Pancreas (tissue), 10 donors: ENCODE measurements at regions not wholly inside any gene's neighbourhood (a gene's known extent, or its start where the extent isn't known, plus 50 kb on each side); places are given as distances from the start of the nearest gene placed in this dataset.
A peak's percentile ranks its signal among the peaks of the same experiment; 100 is the strongest.

ENCODE experiments used
- ATAC-seq, 4 donors: fragments of 200-7000 bp; cut with Tn5 transposase; one replicate each; pipeline versions ENCODE4 v1.8.0 to v1.9.1; 2020; ENCODE audit warnings: mild to moderate bottlenecking in 4 of 4, moderate library complexity in 4 of 4
- DNase-seq, 6 donors: peaks; one replicate each; pipeline ENCODE4 v3.0.0-alpha.2; 2020
- FAIRE-seq: peaks from 2 replicates; lab custom pipeline; 2012; peaks lifted over from hg19 to GRCh38; lab: Jason Lieb, UNC
- H3K27ac ChIP-seq, 4 donors: fragments of 200-600 bp; sonication (generic); 1 replicate in 3 of 4; 2 replicates in 1 of 4; pipeline versions ENCODE4 v1.5.0 to v1.8.0; 2020
- H3K27me3 ChIP-seq, 4 donors: fragments of 200-600 bp; one replicate each; pipeline ENCODE4 v1.8.0; 2021
- H3K36me3 ChIP-seq, 3 donors: fragments of 200-600 bp; sonication (generic) in 1 of 3; one replicate each; pipeline versions ENCODE4 v1.5.0 to v1.8.0; 2020 to 2021
- H3K4me1 ChIP-seq, 3 donors: fragments of 200-600 bp; one replicate each; pipeline ENCODE4 v1.8.0; 2021
- H3K4me3 ChIP-seq, 4 donors: fragments of 200-600 bp; sonication (generic) in 2 of 4; one replicate each; pipeline versions ENCODE4 v1.5.0 to v1.8.0; 2020 to 2021
- H3K9me3 ChIP-seq, 4 donors: fragments of 200-600 bp; one replicate each; pipeline ENCODE4 v1.8.0; 2021
- WGBS, 2 donors: extraction: QIAGEN DNeasy Blood & Tissue Kit; methylation state at CpG; one replicate each; pipeline ENCODE4 v1.1.7; 2013; 5-methylcytosine and 5-hydroxymethylcytosine counted together
- intact Hi-C, 3 donors: fragments of 100-400 bp; cut with DNase I; formaldehyde crosslinking; loops; one replicate each; pipeline versions ENCODE4 v1.11.1 to v1.14.2; 2022
- TF ChIP-seq, protein P1 (sequence below), 4 donors: fragments of 200-600 bp; sonication (generic) in 3 of 4; IDR thresholded peaks; one replicate each; pipeline versions ENCODE4 v1.5.0 to v1.8.0; 2021; ENCODE audit warnings: antibody characterized with exemption in 4 of 4
- donor health status: healthy with polysubstance abuse.
- donor health status: DM: no; HTN: no; CAD: no; lungs with moderate emphysema.
- donor health status: DM: no; HTN: no; CAD: no.
- donor health status: control.
- donor health status: control.
- donor health status: Bipolar disorder and iron deficiency.
- donor health status: DM: yes; HTN: yes; CAD: no.
- donor health status: DM: no; HTN: no; CAD: no.
- donor health status: DM: no; HTN: no; CAD: no.
- donor health status: DM: yes; HTN: yes; CAD: no.

DNA sequence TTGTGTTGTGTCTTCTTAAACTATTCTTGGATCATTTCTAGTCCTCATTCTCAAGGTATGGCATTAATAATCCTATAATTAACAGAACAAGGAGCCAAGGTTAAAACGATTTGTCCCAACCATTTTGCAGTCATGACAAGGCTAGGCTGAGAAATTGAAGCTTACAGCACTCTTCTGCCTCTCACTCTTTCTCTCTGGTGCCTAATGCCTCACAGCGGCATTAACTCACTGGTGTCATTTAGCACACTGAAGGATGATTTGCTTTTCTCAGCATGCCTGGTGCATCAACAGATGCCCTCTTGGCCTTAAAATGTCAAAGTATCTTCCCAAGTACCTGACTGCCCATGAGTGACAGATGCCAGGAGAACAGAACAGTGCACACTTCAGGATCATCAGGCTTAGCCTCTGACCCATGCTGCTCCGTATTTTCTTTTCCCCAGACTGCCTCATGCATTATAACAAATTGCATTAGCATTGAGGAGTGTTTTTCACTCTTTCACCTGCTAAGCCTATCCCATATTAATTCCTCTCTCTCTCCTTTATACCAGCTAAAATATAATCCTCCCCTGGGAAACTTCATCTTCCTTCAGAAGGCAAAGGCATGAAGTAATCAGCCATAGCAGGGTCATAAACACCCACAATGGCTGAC, 61.1 kb upstream of the SV2C start:
- FAIRE-seq (no peak), DNase-seq (no peak), ATAC-seq (no peak)
- no peaks in the 10 kb centered on the region for H3K27me3 ChIP-seq
- intact Hi-C loops, result no loop called here
- no peaks in the 10 kb centered on the region for H3K4me1 ChIP-seq
- H3K27ac ChIP-seq, result no peak overlapping the region
- H3K36me3 ChIP-seq, result no peaks in the 10 kb centered on the region
- H3K4me3 ChIP-seq, result no peak overlapping the region
- 55 to 58% methylated on average over 3 of the region's 3 CpGs for WGBS, 2 donors
- TF ChIP-seq, protein P1, sequence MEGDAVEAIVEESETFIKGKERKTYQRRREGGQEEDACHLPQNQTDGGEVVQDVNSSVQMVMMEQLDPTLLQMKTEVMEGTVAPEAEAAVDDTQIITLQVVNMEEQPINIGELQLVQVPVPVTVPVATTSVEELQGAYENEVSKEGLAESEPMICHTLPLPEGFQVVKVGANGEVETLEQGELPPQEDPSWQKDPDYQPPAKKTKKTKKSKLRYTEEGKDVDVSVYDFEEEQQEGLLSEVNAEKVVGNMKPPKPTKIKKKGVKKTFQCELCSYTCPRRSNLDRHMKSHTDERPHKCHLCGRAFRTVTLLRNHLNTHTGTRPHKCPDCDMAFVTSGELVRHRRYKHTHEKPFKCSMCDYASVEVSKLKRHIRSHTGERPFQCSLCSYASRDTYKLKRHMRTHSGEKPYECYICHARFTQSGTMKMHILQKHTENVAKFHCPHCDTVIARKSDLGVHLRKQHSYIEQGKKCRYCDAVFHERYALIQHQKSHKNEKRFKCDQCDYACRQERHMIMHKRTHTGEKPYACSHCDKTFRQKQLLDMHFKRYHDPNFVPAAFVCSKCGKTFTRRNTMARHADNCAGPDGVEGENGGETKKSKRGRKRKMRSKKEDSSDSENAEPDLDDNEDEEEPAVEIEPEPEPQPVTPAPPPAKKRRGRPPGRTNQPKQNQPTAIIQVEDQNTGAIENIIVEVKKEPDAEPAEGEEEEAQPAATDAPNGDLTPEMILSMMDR (IDR thresholded peaks at IDR 0.05), result no peak
- no peaks in the 10 kb centered on the region for H3K9me3 ChIP-seq

DNA sequence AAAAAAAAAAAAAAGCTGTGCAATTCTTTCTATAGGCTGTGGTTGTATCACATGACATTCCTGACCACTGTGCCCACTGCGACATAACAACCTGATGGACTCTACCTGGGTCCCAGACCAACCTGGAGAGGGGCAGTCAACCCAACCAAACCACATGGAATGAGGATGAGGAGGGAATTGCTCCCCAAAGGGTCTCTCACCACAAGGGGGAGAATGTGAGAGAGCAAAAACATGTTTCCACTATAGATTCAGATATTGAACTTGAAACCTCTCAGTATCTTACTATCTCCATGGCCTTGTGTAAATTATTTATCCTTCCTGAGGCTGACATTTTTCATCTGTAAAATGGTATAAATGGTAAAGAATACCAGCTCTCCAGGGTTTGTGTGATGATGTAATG, 66.9 kb upstream of the SV2C start:
- FAIRE-seq (no peak), ATAC-seq (no peak), DNase-seq (no peak)
- no peaks in the 10 kb centered on the region for H3K27me3 ChIP-seq
- intact Hi-C loops, result no loop called here
- H3K9me3 ChIP-seq, result no peaks in the 10 kb centered on the region
- TF ChIP-seq, protein P1 (IDR thresholded peaks at IDR 0.05), result no peak
- WGBS, 2 donors, result 81 to 89% methylated on average over 1 of the region's 1 CpG
- no peaks in the 10 kb centered on the region for H3K36me3 ChIP-seq
- no peak overlapping the region for H3K27ac ChIP-seq
- no peaks in the 10 kb centered on the region for H3K4me1 ChIP-seq
- H3K4me3 ChIP-seq, result no peak overlapping the region

DNA sequence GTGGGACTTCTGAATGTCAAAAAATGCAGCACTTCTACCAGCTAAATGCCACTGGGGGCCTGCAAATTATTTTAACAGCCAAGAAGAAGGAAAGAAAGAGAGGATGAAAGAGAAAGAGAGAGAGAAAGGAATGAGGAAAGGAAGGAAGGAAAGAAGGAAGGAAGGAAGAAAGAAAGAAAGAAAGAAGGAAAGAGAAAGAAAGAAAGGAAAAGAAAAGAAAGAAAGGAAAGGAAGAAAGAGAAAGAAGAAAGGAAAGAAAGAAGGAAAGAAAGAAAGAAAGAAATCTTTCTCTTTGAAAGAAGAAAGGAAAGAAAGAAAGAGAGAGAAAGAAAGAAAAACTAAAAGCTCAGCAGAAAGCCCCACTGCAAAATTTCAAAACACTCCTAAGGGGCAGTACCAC, 69.2 kb upstream of the SV2C start:
- H3K4me3 ChIP-seq, result no peak overlapping the region

DNA sequence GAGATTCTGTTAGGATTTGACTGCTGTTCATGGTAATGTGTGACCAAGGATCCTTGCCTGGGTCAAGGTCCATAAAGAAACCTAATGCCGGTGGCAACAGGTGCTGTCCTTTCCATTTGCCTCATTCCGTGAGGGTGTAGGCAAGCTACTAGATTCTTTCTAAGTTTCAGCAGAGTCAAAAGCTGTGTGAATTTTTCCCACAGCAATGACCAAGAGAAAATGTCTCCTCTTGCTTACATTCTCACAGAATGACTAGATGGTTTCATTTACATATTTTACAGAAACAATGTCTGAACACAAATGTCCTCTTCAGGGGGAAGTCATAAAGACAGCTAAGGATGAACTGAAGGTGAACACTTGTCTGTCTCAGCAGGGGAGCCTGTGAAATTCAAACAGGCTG, 75.3 kb upstream of the SV2C start:
- ATAC-seq (peak in 2 of 4 donors; percentile 47 to 49), DNase-seq (no peak), FAIRE-seq (no peak)
- no peak overlapping the region for H3K4me3 ChIP-seq
- TF ChIP-seq, protein P1 (IDR thresholded peaks at IDR 0.05), result no peak
- intact Hi-C loops, result no loop called here
- no peaks in the 10 kb centered on the region for H3K36me3 ChIP-seq
- H3K4me1 ChIP-seq, result no peaks in the 10 kb centered on the region
- H3K9me3 ChIP-seq, result no peaks in the 10 kb centered on the region
- no peak overlapping the region for H3K27ac ChIP-seq
- 21 to 22% methylated on average over 2 of the region's 2 CpGs for WGBS, 2 donors
- no peaks in the 10 kb centered on the region for H3K27me3 ChIP-seq

More for the DNA sequence above, 69.2 kb upstream of the SV2C start:
- no peak overlapping the region for H3K27ac ChIP-seq
- H3K36me3 ChIP-seq, result no peaks in the 10 kb centered on the region
- H3K9me3 ChIP-seq, result no peaks in the 10 kb centered on the region
- no peaks in the 10 kb centered on the region for H3K27me3 ChIP-seq
- ATAC-seq (no peak), DNase-seq (no peak), FAIRE-seq (no peak)
- H3K4me1 ChIP-seq, result no peaks in the 10 kb centered on the region
- intact Hi-C loops, result no loop called here
- TF ChIP-seq, protein P1 (IDR thresholded peaks at IDR 0.05), result no peak

DNA sequence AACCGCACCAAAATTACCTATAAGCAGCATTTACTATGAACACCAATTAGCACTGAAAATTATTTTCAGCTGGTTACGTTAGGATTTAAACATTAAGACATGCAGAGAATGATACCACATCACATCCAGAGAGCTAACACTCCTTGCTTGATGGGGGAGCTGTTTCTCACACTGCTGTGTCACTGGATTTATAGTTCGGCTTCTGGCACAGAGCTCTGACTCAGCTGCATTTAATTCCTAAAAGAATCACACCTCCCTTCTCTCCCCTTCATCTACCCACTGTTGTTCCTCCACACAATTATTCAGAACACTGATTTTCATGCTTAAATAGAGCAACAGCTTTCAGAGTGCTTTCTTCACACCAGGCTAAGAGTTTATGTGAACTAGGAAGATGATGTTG, 82.6 kb upstream of the SV2C start:
- 77% methylated on average over 3 of the region's 3 CpGs for WGBS, 2 donors
- intact Hi-C loops, result no loop called here
- no peaks in the 10 kb centered on the region for H3K27me3 ChIP-seq
- TF ChIP-seq, protein P1 (IDR thresholded peaks at IDR 0.05), result no peak
- H3K9me3 ChIP-seq, result no peaks in the 10 kb centered on the region
- DNase-seq (no peak), ATAC-seq (no peak), FAIRE-seq (no peak)
- no peaks in the 10 kb centered on the region for H3K36me3 ChIP-seq
- no peak overlapping the region for H3K27ac ChIP-seq
- H3K4me1 ChIP-seq, result no peaks in the 10 kb centered on the region
- H3K4me3 ChIP-seq, result no peak overlapping the region
